ENCODE measurements at regions not wholly inside any gene's neighbourhood (a gene's known extent, or its start where the extent isn't known, plus 50 kb on each side); places are given as distances from the start of the nearest gene placed in this dataset.

DNA sequence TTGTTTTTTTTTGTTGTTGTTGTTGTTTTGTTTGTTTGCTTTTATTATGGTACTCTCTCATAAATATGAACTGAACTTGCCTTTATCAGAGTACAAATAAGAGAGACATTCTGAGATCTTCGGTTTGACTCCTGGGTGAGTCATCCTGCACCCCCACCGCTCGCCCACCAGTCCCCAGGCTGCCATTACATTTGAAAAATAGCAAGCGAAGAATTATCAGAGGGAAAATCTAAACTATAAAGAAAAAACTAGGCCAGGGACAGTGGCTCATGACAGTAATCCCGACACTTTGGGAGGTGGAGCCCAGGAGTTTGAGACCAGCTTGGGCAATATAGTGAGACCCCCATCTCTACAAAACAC lies 122.1 kb upstream of the MAP3K1 start:
- TF ChIP-seq, protein P1, sequence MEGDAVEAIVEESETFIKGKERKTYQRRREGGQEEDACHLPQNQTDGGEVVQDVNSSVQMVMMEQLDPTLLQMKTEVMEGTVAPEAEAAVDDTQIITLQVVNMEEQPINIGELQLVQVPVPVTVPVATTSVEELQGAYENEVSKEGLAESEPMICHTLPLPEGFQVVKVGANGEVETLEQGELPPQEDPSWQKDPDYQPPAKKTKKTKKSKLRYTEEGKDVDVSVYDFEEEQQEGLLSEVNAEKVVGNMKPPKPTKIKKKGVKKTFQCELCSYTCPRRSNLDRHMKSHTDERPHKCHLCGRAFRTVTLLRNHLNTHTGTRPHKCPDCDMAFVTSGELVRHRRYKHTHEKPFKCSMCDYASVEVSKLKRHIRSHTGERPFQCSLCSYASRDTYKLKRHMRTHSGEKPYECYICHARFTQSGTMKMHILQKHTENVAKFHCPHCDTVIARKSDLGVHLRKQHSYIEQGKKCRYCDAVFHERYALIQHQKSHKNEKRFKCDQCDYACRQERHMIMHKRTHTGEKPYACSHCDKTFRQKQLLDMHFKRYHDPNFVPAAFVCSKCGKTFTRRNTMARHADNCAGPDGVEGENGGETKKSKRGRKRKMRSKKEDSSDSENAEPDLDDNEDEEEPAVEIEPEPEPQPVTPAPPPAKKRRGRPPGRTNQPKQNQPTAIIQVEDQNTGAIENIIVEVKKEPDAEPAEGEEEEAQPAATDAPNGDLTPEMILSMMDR (IDR thresholded peaks at IDR 0.05), result no peak
- no peak for TF ChIP-seq POLR2A (IDR thresholded peaks at IDR 0.05)

Measured in right lobe of liver (tissue), 4 donors.